ENCODE measurements at regions not wholly inside any gene's neighbourhood (a gene's known extent, or its start where the extent isn't known, plus 50 kb on each side); places are given as distances from the start of the nearest gene placed in this dataset.
A peak's percentile ranks its signal among the peaks of the same experiment; 100 is the strongest.

GRCh38 chr12:123047289-123047688 is 66.8 kb downstream of the ARL6IP4 start:
- H3K9me3 ChIP-seq (ENCODE audit: low read depth), result no peaks in the 10 kb centered on the region
- no peak for DNase-seq (ENCODE audit: low read depth in 1 of 2, low spot score in 1 of 2)
- TF ChIP-seq CTCF (IDR thresholded peaks at IDR 0.05; ENCODE audit: low read depth, low read length), result no peak
- H3K4me1 ChIP-seq (ENCODE audit: low read depth), result peaks cover 43% of the 10 kb centered on the region
- H3K27ac ChIP-seq, result no peak overlapping the region
- no peak overlapping the region for H3K4me3 ChIP-seq
- H3K27me3 ChIP-seq, result no peaks in the 10 kb centered on the region
- H3K36me3 ChIP-seq, result no peaks in the 10 kb centered on the region

- Histone ChIP-seq H3K4me1 (ENCODE audit: low read depth) (peaks cover 43% of the 10 kb centered on the region), H3K27me3 (no peaks in the 10 kb centered on the region), H3K27ac (no peak overlapping the region), H3K4me3 (no peak overlapping the region), H3K36me3 (no peaks in the 10 kb centered on the region), H3K9me3 (ENCODE audit: low read depth) (no peaks in the 10 kb centered on the region)
- no peak for DNase-seq (ENCODE audit: low read depth in 1 of 2, low spot score in 1 of 2)
- TF ChIP-seq CTCF (IDR thresholded peaks at IDR 0.05; ENCODE audit: low read depth, low read length), result no peak
These were observed 66.0 kb downstream of the ARL6IP4 start for GRCh38 chr12:123046431-123046830.

GRCh38 chr12:123045678-123046077 is 65.2 kb downstream of the ARL6IP4 start:
- no peak for DNase-seq (ENCODE audit: low read depth in 1 of 2, low spot score in 1 of 2)
- TF ChIP-seq CTCF (IDR thresholded peaks at IDR 0.05; ENCODE audit: low read depth, low read length), result no peak
- Histone ChIP-seq H3K4me3 (no peak overlapping the region), H3K27me3 (no peaks in the 10 kb centered on the region), H3K36me3 (no peaks in the 10 kb centered on the region), H3K4me1 (ENCODE audit: low read depth) (peaks cover 35% of the 10 kb centered on the region), H3K27ac (no peak overlapping the region), H3K9me3 (ENCODE audit: low read depth) (no peaks in the 10 kb centered on the region)

GRCh38 chr12:123044351-123044750 is 63.9 kb downstream of the ARL6IP4 start:
- no peak overlapping the region for H3K27ac ChIP-seq
- no peaks in the 10 kb centered on the region for H3K9me3 ChIP-seq (ENCODE audit: low read depth)
- DNase-seq (ENCODE audit: low read depth in 1 of 2, low spot score in 1 of 2), result no peak
- H3K4me1 ChIP-seq (ENCODE audit: low read depth), result peaks cover 23% of the 10 kb centered on the region
- TF ChIP-seq CTCF (IDR thresholded peaks at IDR 0.05; ENCODE audit: low read depth, low read length), result no peak
- no peaks in the 10 kb centered on the region for H3K27me3 ChIP-seq
- H3K36me3 ChIP-seq, result no peaks in the 10 kb centered on the region
- H3K4me3 ChIP-seq, result no peak overlapping the region

- Histone ChIP-seq H3K36me3 (no peaks in the 10 kb centered on the region), H3K27me3 (no peaks in the 10 kb centered on the region), H3K4me3 (no peak overlapping the region), H3K27ac (no peak overlapping the region), H3K9me3 (ENCODE audit: low read depth) (no peaks in the 10 kb centered on the region), H3K4me1 (ENCODE audit: low read depth) (peaks cover 18% of the 10 kb centered on the region)
- peak; percentile 78 for TF ChIP-seq CTCF (IDR thresholded peaks at IDR 0.05; ENCODE audit: low read depth, low read length)
- peak; percentile 83 to 90 for DNase-seq (ENCODE audit: low read depth in 1 of 2, low spot score in 1 of 2)
These were observed 63.1 kb downstream of the ARL6IP4 start for GRCh38 chr12:123043536-123044001.

- TF ChIP-seq CTCF (IDR thresholded peaks at IDR 0.05; ENCODE audit: low read depth, low read length), result no peak
- Histone ChIP-seq H3K27ac (no peak overlapping the region), H3K4me3 (no peak overlapping the region), H3K4me1 (ENCODE audit: low read depth) (peaks cover 18% of the 10 kb centered on the region), H3K27me3 (no peaks in the 10 kb centered on the region), H3K9me3 (ENCODE audit: low read depth) (no peaks in the 10 kb centered on the region), H3K36me3 (no peaks in the 10 kb centered on the region)
- DNase-seq (ENCODE audit: low read depth in 1 of 2, low spot score in 1 of 2), result no peak
These were observed 62.4 kb downstream of the ARL6IP4 start for GRCh38 chr12:123042833-123043232.
